ENCODE measurements at regions not wholly inside any gene's neighbourhood (a gene's known extent, or its start where the extent isn't known, plus 50 kb on each side); places are given as distances from the start of the nearest gene placed in this dataset.

DNA sequence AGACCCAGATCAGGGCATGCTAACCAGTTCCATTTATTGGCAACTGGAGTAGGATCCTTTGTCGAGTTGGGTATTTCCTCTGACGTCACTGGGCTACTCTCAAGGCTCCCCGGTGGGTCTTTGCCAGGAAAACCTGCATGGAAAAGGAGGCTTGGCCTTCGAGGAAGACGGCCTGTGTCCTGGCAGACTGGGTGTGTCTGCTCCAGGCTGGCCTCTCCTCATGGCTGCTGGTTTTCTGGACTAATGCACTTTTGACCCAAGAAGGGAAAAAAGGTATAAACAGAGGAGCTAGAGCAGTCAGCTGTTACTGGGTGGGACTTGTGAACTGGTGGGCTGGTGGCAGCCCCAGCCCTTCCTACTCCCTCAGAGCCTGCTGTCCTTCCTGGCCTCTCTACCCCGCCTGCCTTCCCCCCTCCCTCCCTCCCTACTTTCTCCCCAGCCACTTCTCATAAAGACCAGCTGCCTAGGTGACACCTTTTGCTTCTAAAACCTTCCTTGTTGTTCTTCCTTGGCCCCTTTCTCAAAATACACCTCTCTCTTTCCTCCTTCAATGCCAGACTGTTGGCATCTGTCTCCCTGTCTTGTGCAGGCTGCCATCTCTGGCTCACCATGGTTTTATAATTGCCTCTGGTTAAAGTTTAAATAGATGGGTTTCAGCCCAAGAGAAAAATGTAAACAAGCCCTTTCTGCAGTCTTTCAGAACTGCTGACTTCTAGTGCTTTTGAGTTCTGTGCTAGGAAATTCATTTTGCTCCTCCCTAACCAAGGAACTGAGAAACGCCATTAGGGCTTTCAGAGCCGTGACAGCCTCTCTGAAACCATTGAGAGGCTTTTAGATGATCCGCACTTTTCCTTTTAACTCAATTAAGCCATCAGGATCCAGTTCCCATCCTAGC, 101.8 kb upstream of the MKLN1 start:
- no peak overlapping the region for H3K4me3 ChIP-seq (ENCODE audit: low read depth, low read length)
- in situ Hi-C loops (cut with HindIII; ENCODE audit: low sequenced_read_pairs) = no loop called here
- peak; percentile 47 for DNase-seq (ENCODE audit: low read depth, low spot score)
- no peak for TF ChIP-seq CTCF (IDR thresholded peaks at IDR 0.05; ENCODE audit: low read depth, low read length)

DNA sequence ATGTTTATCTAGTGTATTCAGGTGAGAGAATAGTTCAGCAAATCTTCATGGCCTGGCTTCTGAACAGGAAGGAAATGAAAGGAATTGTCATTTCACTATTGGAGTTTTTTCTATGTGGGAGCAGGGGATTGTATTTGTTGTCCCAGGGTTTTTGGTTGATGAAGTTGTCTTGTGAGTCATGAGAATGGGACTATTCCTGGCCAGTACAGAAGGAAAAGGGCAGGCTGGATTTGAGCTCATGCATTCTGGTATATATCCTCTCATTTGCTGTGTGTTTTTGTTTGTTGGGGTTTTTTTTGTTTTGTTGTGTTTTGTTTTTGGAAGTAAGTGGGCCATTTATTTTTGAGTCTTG, 101.2 kb upstream of the MKLN1 start:
- in situ Hi-C loops (cut with HindIII; ENCODE audit: low sequenced_read_pairs) = no loop called here
- H3K4me3 ChIP-seq (ENCODE audit: low read depth, low read length) = no peak overlapping the region
- no peak for TF ChIP-seq CTCF (IDR thresholded peaks at IDR 0.05; ENCODE audit: low read depth, low read length)
- no peak for DNase-seq (ENCODE audit: low read depth, low spot score)

DNA sequence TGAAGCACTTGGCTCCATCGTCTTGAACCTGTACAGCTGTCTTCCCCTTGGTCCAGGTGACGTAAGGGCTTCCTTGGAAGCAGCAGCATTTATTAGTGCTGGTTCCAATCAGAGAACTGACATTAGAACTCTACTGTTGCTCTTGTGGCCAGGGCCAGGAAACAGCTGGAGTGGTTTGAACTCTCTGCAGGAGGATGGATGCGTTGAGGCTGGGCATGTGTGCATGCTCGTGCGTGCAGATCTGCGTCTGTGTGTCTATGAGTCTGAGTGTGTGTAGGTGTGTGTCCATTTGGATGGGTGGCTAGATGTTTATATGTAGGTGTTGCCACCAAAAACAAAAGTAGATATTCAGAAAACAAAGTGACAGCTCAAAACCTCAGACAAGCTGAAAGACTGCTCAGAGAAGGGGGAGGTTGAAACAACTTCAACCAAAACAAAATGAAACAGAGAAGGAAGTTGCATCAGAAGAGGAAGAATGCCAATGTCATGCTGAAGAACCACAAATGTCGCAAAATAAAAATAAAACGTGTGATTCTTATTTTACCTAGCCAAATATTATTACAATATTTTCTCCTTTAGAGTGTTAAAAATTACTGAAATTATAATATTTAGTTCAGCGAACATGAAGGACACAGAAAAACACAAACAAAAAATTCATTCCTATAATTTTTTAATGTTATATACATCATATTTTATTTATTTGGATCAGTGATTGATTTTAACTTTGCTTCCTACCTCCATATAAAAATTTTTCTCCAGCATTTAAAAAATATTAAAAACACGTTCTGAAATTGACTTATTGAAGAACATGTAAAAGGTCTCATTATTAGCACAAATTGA, 96.1 kb upstream of the MKLN1 start:
- DNase-seq (ENCODE audit: low read depth, low spot score) = peak; percentile 68
- no peak for TF ChIP-seq CTCF (IDR thresholded peaks at IDR 0.05; ENCODE audit: low read depth, low read length)
- in situ Hi-C loops (cut with HindIII; ENCODE audit: low sequenced_read_pairs) = no loop called here
- no peak overlapping the region for H3K4me3 ChIP-seq (ENCODE audit: low read depth, low read length)

DNA sequence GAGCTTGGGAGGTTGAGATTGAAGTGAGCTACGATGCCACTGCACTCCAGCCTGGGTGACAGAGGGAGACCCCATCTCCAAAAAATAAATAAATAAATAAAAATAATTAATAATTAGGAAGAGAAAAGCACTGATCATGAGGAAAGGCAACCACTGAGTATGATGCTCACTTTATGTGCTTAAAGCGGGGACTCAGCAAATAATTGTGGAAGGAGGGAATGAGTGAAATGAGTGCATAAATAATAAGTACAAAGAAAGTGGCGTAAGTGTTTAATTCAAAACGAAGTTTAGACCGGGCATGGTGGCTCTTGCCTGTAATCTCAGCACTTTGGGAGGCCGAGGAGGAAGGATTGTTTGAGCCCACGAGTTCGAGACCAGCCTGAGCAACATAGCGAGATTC, 94.9 kb upstream of the MKLN1 start:
- no peak for DNase-seq (ENCODE audit: low read depth, low spot score)
- no peak overlapping the region for H3K4me3 ChIP-seq (ENCODE audit: low read depth, low read length)
- in situ Hi-C loops (cut with HindIII; ENCODE audit: low sequenced_read_pairs) = no loop called here
- TF ChIP-seq CTCF (IDR thresholded peaks at IDR 0.05; ENCODE audit: low read depth, low read length) = no peak

- no peak overlapping the region for H3K4me3 ChIP-seq (ENCODE audit: low read depth, low read length)
- no peak for DNase-seq (ENCODE audit: low read depth, low spot score)
- in situ Hi-C loops (cut with HindIII; ENCODE audit: low sequenced_read_pairs) = no loop called here
- TF ChIP-seq CTCF (IDR thresholded peaks at IDR 0.05; ENCODE audit: low read depth, low read length) = no peak
Measured at GRCh38 chr7:131233193-131233592, 94.5 kb upstream of the MKLN1 start.

GRCh38 chr7:131234719-131235488, 92.8 kb upstream of the MKLN1 start:
- in situ Hi-C loops (cut with HindIII; ENCODE audit: low sequenced_read_pairs) = no loop called here
- DNase-seq (ENCODE audit: low read depth, low spot score) = no peak
- no peak overlapping the region for H3K4me3 ChIP-seq (ENCODE audit: low read depth, low read length)
- no peak for TF ChIP-seq CTCF (IDR thresholded peaks at IDR 0.05; ENCODE audit: low read depth, low read length)
